ENCODE measurements at regions not wholly inside any gene's neighbourhood (a gene's known extent, or its start where the extent isn't known, plus 50 kb on each side); places are given as distances from the start of the nearest gene placed in this dataset.

DNA sequence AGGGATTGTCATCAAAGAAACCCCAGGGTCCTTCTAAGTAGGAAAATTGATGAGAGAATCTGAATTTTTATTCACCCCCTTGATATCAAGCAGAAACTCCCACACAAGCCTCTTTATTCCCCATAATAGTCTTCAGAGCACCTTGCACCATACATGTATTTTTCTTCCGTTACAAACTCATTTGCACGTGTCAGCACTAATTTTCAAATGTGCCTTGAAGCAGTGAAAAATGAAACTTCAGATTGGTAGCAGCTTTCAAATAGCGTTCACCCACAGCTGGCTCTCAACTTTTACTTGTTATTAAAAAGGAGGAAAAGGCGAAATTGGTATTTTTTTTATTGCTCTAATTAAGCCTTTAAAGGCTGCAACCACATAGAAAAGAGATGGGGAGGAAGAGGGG lies 343.0 kb upstream of the TENM4 start:
- TF ChIP-seq, protein P1, sequence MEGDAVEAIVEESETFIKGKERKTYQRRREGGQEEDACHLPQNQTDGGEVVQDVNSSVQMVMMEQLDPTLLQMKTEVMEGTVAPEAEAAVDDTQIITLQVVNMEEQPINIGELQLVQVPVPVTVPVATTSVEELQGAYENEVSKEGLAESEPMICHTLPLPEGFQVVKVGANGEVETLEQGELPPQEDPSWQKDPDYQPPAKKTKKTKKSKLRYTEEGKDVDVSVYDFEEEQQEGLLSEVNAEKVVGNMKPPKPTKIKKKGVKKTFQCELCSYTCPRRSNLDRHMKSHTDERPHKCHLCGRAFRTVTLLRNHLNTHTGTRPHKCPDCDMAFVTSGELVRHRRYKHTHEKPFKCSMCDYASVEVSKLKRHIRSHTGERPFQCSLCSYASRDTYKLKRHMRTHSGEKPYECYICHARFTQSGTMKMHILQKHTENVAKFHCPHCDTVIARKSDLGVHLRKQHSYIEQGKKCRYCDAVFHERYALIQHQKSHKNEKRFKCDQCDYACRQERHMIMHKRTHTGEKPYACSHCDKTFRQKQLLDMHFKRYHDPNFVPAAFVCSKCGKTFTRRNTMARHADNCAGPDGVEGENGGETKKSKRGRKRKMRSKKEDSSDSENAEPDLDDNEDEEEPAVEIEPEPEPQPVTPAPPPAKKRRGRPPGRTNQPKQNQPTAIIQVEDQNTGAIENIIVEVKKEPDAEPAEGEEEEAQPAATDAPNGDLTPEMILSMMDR (IDR thresholded peaks at IDR 0.05) = no peak
- TF ChIP-seq POLR2A (IDR thresholded peaks at IDR 0.05) = no peak
